GM04503 (cell line): ENCODE measurements at regions not wholly inside any gene's neighbourhood (a gene's known extent, or its start where the extent isn't known, plus 50 kb on each side); places are given as distances from the start of the nearest gene placed in this dataset.

ENCODE experiments used
- DNase-seq: peaks from one replicate; pipeline ENCODE4 v3.0.0-alpha.2; 2012; ENCODE audit warnings: low read depth

GRCh38 chr16:65896448-65897153 is 469.9 kb upstream of the CDH5 start:
- DNase-seq = no peak

DNA sequence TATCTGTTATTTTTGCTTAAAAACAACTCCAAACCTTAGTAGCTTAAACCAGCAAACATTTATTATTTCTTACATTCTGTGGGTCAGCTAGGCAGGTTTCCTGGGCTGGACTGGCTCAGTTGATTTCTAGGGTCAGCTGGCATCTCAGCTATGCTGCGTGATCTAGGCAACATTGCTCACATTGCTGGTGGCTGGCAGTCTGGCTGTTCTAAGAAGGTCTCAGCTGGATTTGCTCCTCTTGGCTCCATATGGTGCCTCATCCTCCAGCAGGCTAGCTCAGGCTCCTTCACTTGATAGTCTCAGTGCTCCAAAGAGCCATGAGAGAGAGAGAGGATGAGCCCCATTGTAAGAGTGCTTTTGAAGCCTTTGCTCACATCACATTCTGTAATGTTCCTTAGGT is 470.6 kb upstream of the CDH5 start:
- no peak for DNase-seq

GRCh38 chr16:65895486-65895885 is 471.0 kb upstream of the CDH5 start:
- no peak for DNase-seq

- no peak for DNase-seq
These were observed 476.3 kb upstream of the CDH5 start for GRCh38 chr16:65890203-65890602.

GRCh38 chr16:65889533-65889966 is 476.9 kb upstream of the CDH5 start:
- DNase-seq = no peak

GRCh38 chr16:65888201-65888600 is 478.3 kb upstream of the CDH5 start:
- no peak for DNase-seq

GRCh38 chr16:65884018-65884417 is 482.5 kb upstream of the CDH5 start:
- peak; percentile 3 for DNase-seq

- DNase-seq = no peak
These were observed 488.1 kb upstream of the CDH5 start for GRCh38 chr16:65878347-65878746.

DNA sequence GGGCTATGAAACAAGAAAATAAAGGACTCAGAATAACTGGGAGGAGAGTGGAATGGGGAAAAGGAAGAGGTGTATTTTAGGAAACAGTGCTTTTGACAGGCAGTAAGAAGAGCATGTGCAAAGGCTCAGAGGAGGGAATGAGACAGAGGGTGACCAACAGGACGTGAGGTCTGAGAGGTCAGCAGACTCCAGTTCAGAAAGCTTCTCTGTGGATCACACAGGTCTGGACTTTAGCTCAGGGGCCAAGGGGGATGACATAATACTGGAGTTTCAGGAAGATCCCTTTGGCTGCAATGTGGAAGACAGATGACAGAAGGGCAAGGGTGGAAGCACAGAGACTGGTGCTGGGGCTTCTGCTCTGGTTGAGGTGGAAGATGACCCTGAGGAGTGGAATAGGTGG is 489.9 kb upstream of the CDH5 start:
- peak; percentile 4 for DNase-seq

DNA sequence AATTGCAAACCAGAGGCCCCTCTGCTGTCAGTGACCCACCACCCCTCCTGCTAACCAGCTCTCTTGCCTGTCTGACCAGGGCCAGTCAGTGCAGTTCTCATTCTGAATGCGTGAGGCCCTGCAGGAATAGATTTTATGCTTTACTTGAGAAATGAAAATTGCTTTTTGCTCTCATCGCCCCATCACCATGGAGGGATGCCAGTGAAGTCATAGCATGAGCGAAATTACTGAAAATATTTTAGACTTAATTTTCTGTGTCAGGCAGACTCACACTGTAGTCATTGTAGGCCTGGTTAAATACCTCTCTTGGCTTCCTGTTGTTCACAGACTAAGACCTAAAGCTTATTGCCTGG is 490.5 kb upstream of the CDH5 start:
- DNase-seq = peak; percentile 33

DNA sequence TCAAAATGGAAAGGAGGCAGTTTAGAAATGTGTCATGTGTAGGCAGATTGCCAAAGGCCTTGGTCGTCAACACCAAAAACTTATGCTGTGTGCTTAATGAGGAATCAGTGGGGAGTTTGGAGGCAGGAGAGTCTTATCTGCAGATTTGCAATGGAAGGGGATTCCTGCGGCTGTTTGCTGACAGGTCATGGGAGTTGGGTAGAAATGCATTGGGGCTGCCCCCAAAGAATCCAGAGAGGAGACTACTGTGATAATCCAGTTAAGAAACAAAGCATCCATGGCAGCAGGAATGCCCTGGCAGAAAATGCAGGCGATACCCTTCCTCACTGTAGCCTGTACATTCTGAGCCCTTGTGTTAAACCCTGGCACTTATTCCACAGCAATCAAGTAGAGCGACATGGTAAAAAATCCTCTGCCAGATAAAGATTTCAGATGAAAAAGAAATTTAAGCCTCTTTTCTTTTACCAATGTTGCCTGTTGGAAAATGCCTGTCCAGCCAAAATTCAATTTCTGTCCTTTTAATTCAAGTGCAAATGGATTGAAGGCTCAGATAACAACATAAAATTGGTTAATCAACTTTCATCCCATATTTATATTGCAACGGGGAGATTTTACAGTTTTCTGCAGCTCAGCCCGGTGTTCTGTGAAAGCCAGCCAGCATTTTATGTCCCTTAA is 491.0 kb upstream of the CDH5 start:
- DNase-seq = peak; percentile 3

DNA sequence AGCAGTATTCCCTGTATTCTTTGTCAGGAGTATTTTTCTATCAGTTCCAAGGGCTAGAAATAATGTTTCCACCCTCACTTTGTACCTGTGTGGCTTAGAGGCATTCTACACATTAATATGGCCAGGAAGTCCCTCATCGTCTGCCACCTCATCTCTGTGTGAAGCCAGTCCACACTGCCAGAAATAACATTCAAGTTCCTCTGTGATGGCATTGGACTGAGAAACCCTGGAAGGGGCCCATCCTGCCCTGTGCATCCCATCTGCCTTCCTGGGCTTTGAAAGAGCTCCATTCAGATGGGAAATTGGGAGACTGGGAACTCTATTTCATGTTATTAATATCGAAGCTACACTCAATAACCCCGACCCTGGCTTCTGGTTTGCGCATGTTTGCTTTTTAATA is 497.2 kb upstream of the CDH5 start:
- no peak for DNase-seq

GRCh38 chr16:65867276-65867960 is 499.1 kb upstream of the CDH5 start:
- no peak for DNase-seq

GRCh38 chr16:65863236-65863635 is 503.3 kb upstream of the CDH5 start:
- DNase-seq = no peak

DNA sequence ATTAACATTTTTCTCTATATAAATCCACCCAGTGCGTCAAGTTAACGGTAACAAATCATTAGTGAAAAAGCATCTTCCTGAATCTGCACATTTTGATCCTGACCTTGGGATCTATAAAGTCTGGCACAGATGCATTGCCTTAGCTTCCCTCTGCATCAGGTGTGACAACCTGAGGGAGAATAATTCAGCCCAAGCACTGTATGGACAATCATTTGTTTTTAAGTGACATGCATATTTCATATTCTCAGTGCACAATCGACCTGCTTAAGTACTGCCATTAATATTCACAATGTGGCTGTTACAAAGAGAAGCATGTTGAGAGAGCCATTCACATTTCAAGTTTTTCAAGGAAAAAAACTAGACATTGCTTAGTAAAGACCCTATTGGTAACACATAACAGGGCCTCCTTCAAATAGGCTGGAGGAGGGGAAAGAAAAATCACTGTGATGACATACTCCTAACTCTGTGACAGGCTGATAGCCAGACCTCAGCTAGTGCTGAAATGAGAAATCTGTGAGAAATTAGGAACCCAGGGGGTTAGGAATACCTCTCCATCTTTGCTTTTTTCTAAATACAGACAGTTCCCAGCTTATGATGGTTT is 505.3 kb upstream of the CDH5 start:
- DNase-seq = no peak

- DNase-seq = no peak
These were observed 511.0 kb upstream of the CDH5 start for GRCh38 chr16:65855171-65856145.

GRCh38 chr16:65846210-65846602 is 520.3 kb upstream of the CDH5 start:
- DNase-seq = peak; percentile 5

GRCh38 chr16:65845466-65846209 is 520.9 kb upstream of the CDH5 start:
- DNase-seq = peak; percentile 15

- DNase-seq = no peak
These were observed 522.5 kb upstream of the CDH5 start for GRCh38 chr16:65843941-65844340.

DNA sequence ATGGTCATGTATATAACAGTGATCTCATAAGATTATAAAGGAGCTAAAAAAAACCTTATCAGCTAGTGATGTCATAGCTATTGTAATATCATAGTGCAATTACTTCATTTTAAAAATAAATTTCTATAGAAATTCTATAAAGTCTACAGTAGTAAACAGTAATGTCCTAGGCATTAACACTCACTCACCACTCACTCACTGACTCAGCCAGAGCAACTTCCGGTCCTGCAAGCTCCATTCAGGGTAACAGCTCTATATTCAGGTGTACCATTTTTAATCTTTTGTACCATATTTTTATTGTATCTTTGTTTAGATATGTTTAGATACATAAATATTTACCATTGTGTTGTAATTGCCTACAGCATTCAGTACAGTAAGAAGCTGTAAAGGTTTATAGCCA is 524.4 kb upstream of the CDH5 start:
- no peak for DNase-seq

DNA sequence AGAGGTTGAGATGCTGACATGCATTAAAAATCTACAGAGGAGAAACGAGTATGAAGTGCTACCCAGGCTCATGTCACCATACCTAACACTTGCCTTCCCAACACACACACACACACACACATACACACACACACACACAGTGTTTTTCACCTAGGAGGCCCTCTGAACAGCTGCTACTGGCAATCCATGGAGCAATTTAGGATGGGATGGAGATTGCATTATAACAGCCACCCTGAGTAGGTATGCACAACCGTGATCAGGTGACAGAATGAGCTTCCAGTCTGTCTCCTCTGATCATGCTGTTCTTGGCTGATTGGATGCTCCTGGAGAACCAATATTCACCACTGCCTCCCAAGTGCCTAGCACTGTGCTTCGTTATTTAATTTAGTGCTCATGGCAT is 528.5 kb upstream of the CDH5 start:
- no peak for DNase-seq
